ENCODE measurements at regions not wholly inside any gene's neighbourhood (a gene's known extent, or its start where the extent isn't known, plus 50 kb on each side); places are given as distances from the start of the nearest gene placed in this dataset.

DNA sequence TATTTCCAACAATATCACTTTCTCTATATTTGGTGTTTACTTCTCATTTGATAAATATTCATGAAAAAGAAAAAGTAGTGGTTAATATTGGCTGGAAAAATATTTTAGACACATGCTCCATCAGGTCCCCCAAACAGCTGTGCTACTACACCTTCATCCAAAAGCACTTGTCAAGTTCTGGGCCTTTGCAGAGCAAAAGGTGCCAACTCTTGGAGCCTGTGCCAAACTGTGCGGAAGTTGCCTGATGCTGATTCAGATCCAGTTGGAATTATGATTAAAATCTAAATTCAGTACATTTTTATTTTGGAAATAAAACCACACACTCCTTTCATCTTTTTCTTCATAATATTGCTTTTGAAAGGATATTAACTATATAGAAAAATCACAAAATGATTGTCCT, 1497.4 kb upstream of the CADM2 start:
- TF ChIP-seq EP300 (IDR thresholded peaks at IDR 0.05) (no peak), CTCF (IDR thresholded peaks at IDR 0.05) (no peak)
